ENCODE measurements at regions not wholly inside any gene's neighbourhood (a gene's known extent, or its start where the extent isn't known, plus 50 kb on each side); places are given as distances from the start of the nearest gene placed in this dataset.

GRCh38 chr16:88293097-88293496 is 89.7 kb upstream of the ZNF469 start:
- no peaks in the 10 kb centered on the region for H3K27me3 ChIP-seq (replicated peaks; ENCODE audit: insufficient read depth)
- in situ Hi-C loops (cut with MboI), result no loop called here

GRCh38 chr16:88295671-88296436 is 86.9 kb upstream of the ZNF469 start:
- Histone ChIP-seq H2AFZ (no peak overlapping the region), H3K4me3 (no peak overlapping the region), H3K4me2 (ENCODE audit: unreplicated experiment) (no peak overlapping the region), H3K9me3 (ENCODE audit: low read depth) (no peaks in the 10 kb centered on the region), H3K9me2 (ENCODE audit: insufficient read depth) (no peaks in the 10 kb centered on the region), H3K36me3 (ENCODE audit: low read depth) (no peaks in the 10 kb centered on the region), H3F3A (ENCODE audit: insufficient read depth) (no peaks in the 10 kb centered on the region), H3K4me1 (ENCODE audit: insufficient read depth) (peaks cover 17% of the 10 kb centered on the region), H3K27me3 (replicated peaks; ENCODE audit: insufficient read depth) (no peaks in the 10 kb centered on the region), H3K79me2 (ENCODE audit: insufficient read depth) (no peaks in the 10 kb centered on the region), H4K20me1 (ENCODE audit: insufficient read depth) (no peaks in the 10 kb centered on the region), H3K27ac (no peak overlapping the region), H3K9ac (no peak overlapping the region)
- no peak for DNase-seq
- TF ChIP-seq EZH2phosphoT487 (IDR thresholded peaks at IDR 0.05; ENCODE audit: insufficient read depth, low read depth) (no peak), EZH2 (IDR thresholded peaks at IDR 0.05; ENCODE audit: insufficient read depth, poor library complexity, severe bottlenecking) (no peak)
- in situ Hi-C loops (cut with MboI), result no loop called here
- WGBS, 2 experiments (ENCODE audit: low coverage in 1 of 2, low lambda C conversion rate in 2 of 2, missing lambda C conversion rate in 2 of 2), result 60 to 67% methylated on average over 19 to 20 of the region's 20 CpGs

More at GRCh38 chr16:88293097-88293496, 89.7 kb upstream of the ZNF469 start:
- Histone ChIP-seq H3K9me3 (ENCODE audit: low read depth) (no peaks in the 10 kb centered on the region), H3K27ac (no peak overlapping the region), H3K9me2 (ENCODE audit: insufficient read depth) (no peaks in the 10 kb centered on the region), H3K9ac (no peak overlapping the region), H4K20me1 (ENCODE audit: insufficient read depth) (no peaks in the 10 kb centered on the region), H3K4me1 (ENCODE audit: insufficient read depth) (peaks cover 16% of the 10 kb centered on the region), H3K4me3 (no peak overlapping the region), H3F3A (ENCODE audit: insufficient read depth) (peaks cover 17% of the 10 kb centered on the region; the same call in 1 of the 2 replicates), H2AFZ (no peak overlapping the region), H3K79me2 (ENCODE audit: insufficient read depth) (no peaks in the 10 kb centered on the region), H3K4me2 (ENCODE audit: unreplicated experiment) (no peak overlapping the region), H3K36me3 (ENCODE audit: low read depth) (no peaks in the 10 kb centered on the region)
- TF ChIP-seq EZH2phosphoT487 (IDR thresholded peaks at IDR 0.05; ENCODE audit: insufficient read depth, low read depth), result no peak
- no peak for TF ChIP-seq EZH2 (IDR thresholded peaks at IDR 0.05; ENCODE audit: insufficient read depth, poor library complexity, severe bottlenecking)
- 95 to 100% methylated on average over 4 of the region's 4 CpGs for WGBS, 2 experiments (ENCODE audit: low coverage in 1 of 2, low lambda C conversion rate in 2 of 2, missing lambda C conversion rate in 2 of 2)
- DNase-seq, result no peak

GRCh38 chr16:88296437-88297177 is 86.2 kb upstream of the ZNF469 start:
- Histone ChIP-seq H4K20me1 (ENCODE audit: insufficient read depth) (no peaks in the 10 kb centered on the region), H3K4me3 (no peak overlapping the region), H3K9me3 (ENCODE audit: low read depth) (no peaks in the 10 kb centered on the region), H3K36me3 (ENCODE audit: low read depth) (no peaks in the 10 kb centered on the region), H3K9ac (no peak overlapping the region), H2AFZ (no peak overlapping the region), H3F3A (ENCODE audit: insufficient read depth) (no peaks in the 10 kb centered on the region), H3K27ac (no peak overlapping the region), H3K4me2 (ENCODE audit: unreplicated experiment) (no peak overlapping the region), H3K79me2 (ENCODE audit: insufficient read depth) (no peaks in the 10 kb centered on the region), H3K9me2 (ENCODE audit: insufficient read depth) (no peaks in the 10 kb centered on the region), H3K27me3 (replicated peaks; ENCODE audit: insufficient read depth) (no peaks in the 10 kb centered on the region), H3K4me1 (ENCODE audit: insufficient read depth) (peaks cover 17% of the 10 kb centered on the region)
- 47 to 49% methylated on average over 19 of the region's 19 CpGs for WGBS, 2 experiments (ENCODE audit: low coverage in 1 of 2, low lambda C conversion rate in 2 of 2, missing lambda C conversion rate in 2 of 2)
- DNase-seq, result no peak
- in situ Hi-C loops (cut with MboI), result no loop called here
- TF ChIP-seq EZH2 (IDR thresholded peaks at IDR 0.05; ENCODE audit: insufficient read depth, poor library complexity, severe bottlenecking) (no peak), EZH2phosphoT487 (IDR thresholded peaks at IDR 0.05; ENCODE audit: insufficient read depth, low read depth) (no peak)

GRCh38 chr16:88297178-88297720 is 85.5 kb upstream of the ZNF469 start:
- in situ Hi-C loops (cut with MboI), result no loop called here
- no peaks in the 10 kb centered on the region for H3K79me2 ChIP-seq (ENCODE audit: insufficient read depth)
- no peak for DNase-seq

More at GRCh38 chr16:88297178-88297720, 85.5 kb upstream of the ZNF469 start:
- H3K4me2 ChIP-seq (ENCODE audit: unreplicated experiment), result no peak overlapping the region
- H3K4me1 ChIP-seq (ENCODE audit: insufficient read depth), result peaks cover 20% of the 10 kb centered on the region
- no peaks in the 10 kb centered on the region for H4K20me1 ChIP-seq (ENCODE audit: insufficient read depth)
- H3K9me2 ChIP-seq (ENCODE audit: insufficient read depth), result no peaks in the 10 kb centered on the region
- TF ChIP-seq EZH2phosphoT487 (IDR thresholded peaks at IDR 0.05; ENCODE audit: insufficient read depth, low read depth) (no peak), EZH2 (IDR thresholded peaks at IDR 0.05; ENCODE audit: insufficient read depth, poor library complexity, severe bottlenecking) (no peak)
- H3K4me3 ChIP-seq, result no peak overlapping the region
- H3K27me3 ChIP-seq (replicated peaks; ENCODE audit: insufficient read depth), result no peaks in the 10 kb centered on the region
- no peaks in the 10 kb centered on the region for H3K9me3 ChIP-seq (ENCODE audit: low read depth)
- 74 to 81% methylated on average over 22 of the region's 22 CpGs for WGBS, 2 experiments (ENCODE audit: low coverage in 1 of 2, low lambda C conversion rate in 2 of 2, missing lambda C conversion rate in 2 of 2)
- H3K9ac ChIP-seq, result no peak overlapping the region
- no peaks in the 10 kb centered on the region for H3K36me3 ChIP-seq (ENCODE audit: low read depth)
- H3K27ac ChIP-seq, result no peak overlapping the region
- H2AFZ ChIP-seq, result no peak overlapping the region
- no peaks in the 10 kb centered on the region for H3F3A ChIP-seq (ENCODE audit: insufficient read depth)

Measured in GM23248 (cell line).